Hepatic stellate cell (primary cell): ENCODE measurements at regions not wholly inside any gene's neighbourhood (a gene's known extent, or its start where the extent isn't known, plus 50 kb on each side); places are given as distances from the start of the nearest gene placed in this dataset.

Experiments
- DNase-seq: peaks from one replicate; pipeline ENCODE4 v3.0.0; 2011; ENCODE audit warnings: low spot score

DNA sequence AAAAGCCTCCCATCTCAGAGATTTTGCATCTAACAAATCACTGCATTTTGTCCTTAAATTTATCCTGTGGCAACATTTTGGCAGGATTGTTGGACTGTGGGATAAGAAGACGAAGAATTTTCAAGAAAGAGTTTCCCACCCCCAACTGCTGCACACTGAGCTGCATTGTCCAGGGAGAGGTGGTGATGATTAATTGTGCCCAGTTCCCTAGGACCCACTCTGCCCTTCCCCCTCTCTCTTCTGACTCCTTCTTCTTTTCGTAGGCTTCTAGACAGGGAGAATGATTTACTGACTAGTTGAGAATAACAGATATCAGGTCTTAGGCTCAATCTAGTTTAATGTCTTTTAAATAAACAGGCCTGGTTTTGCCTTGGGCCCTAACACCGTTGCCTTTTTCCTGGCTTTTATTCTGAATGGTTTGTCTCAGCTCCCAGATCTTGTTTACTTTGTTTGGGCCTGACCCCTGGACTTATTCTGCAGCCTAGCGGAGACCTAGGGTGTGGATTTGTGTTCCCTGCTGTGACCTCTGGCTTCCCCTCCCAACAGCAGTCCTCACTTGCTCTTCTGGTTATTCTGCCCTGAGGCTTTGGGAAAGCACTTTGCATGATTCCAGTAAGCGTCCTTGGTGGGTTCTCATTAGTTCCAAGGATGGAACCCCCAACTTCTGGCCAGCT is 233.3 kb downstream of the INSIG2 start:
- DNase-seq = no peak

DNA sequence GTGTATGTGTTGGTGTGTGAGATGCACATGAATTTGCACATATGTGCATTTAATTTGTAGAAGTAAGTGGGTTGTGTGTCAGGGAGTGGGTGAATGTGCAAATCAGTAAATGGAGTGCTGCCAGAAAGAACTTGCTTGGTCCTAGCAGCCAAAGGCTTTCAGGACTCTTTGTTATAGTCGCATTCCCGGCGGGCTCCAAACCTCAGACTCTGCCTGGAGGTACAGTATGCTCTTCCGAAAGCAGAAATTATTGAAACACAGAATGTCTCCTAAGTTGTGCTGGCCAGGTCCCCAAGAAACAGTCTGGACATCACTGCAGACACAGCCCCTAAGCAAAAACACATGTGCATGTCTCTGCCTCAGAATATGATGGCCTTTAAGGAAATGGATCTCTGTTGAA is 232.4 kb downstream of the INSIG2 start:
- no peak for DNase-seq

DNA sequence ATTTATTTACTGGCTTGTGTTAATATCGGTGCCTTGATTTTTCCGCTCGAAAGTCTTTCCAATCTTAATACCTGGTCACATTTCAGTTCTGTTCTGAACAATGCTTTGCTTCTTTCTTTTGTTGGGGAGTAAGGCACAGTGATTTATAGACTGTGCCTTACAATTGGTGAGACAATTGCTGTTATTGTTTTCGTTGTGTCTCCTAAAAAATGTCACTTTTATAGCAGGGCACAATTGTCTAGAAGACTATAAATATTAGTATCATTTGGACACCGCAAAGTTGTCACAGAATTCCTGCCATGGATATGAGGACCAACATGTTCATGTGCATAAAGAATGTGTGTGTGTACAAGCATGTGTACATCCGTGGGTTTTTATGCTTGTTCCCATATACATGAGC is 231.9 kb downstream of the INSIG2 start:
- no peak for DNase-seq

DNA sequence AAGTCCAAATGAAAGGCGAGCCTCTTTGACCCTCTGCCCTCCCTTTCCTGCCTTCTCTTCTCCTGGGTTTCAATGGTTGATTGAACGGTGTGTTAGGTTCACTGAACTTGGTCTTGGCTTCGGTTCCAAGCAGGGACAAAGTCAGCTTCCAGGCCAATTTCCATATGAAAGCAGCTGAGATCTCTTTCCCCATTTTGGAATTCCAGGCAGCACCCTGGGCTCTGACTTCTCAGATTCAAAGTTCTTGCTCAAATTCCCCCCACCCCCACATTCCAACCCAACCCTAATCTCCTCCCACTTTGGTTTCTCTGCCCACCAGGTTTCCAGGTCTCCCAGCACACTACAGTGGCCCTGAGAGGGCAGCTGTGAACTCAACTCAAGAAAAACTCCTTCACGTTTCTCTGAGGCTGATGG is 231.0 kb downstream of the INSIG2 start:
- DNase-seq = no peak

DNA sequence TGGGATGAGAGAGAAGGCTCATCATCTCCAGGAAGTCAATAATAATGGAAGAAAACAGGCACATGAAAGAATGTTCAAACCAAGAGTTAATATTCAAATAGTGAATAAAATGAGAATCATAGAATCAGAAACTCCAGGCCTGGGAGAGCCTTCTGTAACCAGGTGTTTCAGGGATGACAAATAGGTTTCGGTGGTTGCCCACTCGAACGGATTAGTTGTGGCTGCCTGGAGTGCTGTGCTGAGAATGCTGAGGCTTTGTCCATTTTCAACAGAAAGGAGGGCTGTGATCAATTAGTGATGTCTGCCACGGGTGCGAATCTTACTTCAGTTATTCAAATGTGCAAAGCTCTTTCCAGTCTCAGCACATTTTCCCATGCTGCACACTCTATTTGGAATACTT is 227.3 kb downstream of the INSIG2 start:
- no peak for DNase-seq

DNA sequence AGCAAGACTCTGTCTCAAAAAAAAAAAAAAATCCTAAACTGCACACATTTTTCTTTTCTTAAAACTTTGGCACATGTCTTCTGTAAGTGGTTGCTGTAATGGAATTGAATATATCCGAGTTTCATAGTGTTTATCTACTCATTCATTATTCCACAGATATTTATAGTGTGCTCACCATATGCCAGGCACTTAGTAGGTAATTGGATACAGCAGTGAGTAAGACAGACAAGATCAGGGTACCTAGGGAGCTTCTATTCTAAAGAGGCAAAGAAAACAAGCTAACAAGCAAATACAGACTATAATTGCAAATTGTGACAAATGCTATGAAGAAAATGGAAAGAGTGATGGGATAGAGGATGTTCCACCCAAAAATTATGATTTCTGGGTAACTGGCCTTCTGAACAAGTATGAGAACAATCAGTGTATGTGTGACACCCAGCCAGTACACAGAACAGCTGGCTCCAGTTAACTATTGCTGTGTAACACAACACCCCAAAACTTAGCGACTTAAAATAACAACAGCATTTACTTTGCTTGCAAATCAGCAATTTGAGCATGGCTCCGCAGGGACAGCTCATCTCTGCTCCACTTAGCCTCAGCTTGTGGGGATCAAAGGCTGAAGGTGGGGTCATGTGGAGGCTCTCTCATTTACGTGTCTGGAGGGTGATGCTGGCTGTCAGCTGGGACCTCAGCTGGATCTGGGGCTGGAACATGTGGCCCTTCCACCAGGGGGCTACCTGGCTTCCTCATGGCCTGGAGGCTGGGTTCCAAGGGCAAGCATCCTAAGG is 224.9 kb downstream of the INSIG2 start:
- no peak for DNase-seq

DNA sequence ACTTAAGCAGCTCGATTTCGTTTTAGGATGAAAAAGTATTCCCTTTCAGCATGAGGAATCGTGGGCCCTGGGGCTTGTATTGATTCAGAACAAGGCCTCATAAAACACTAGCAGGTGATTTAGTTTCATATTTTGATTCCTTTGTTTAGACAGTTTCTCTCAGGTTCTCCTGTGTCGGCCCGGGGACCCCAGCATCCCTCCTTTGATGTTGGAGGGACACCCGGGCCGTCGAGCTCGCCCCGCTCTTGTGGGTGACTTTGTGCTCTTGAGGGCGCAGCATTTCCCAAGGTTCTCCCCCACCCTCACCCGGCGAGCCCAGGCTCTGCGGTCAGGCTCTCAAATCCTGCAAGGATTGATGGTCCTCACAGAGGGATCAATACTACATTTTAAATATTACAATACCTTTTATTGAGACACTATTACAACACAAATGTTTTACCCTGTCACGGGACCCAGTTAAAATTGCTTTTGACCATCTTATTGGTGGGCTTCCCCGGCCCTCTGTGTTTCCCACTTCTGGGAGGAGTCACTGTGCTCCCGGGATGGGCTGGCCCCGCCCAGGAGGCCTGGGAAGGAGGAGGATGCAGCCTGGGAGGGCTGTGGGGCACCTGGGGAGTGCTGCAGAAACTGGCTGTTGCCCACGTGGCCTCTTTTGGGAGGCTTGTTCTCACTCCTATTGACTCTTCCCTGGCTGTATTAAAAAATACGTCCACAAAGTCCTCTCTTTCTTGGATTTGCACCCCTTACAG is 222.6 kb downstream of the INSIG2 start:
- no peak for DNase-seq

DNA sequence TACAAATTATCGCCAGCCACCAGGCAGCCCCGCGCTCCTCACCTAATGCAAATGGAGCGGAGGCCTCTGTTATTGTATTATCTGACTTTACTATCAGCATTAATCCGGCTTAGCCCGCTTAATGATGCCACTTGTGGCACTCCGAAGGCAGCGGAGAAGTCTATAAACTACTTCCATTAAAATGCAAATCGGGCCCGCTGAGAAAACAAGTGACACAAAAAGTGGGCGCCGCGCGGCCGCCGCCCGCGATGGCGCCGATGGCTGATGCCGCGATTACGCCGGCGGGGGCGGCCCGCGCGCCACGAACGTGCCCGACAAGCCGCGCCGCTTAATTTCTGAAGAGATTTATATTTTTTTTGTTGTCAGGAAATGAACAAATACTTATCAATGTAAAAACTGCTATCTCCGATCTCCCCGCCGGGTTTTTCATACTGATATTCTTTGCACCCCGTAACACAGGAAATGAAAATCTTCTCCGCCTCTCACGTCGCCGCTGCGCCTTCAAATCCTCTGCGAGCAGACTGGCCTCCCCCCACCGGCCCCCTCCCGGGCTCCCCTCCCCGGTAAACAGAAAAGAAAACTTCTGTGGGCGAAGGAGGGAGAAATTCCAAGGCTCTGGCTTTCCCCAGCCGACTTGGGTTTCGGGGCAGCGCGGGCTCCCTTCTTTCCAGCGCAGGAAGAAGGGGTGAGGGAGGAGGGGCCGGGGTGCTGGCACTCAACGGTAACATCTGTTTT is 221.8 kb downstream of the INSIG2 start:
- DNase-seq = peak; percentile 8

DNA sequence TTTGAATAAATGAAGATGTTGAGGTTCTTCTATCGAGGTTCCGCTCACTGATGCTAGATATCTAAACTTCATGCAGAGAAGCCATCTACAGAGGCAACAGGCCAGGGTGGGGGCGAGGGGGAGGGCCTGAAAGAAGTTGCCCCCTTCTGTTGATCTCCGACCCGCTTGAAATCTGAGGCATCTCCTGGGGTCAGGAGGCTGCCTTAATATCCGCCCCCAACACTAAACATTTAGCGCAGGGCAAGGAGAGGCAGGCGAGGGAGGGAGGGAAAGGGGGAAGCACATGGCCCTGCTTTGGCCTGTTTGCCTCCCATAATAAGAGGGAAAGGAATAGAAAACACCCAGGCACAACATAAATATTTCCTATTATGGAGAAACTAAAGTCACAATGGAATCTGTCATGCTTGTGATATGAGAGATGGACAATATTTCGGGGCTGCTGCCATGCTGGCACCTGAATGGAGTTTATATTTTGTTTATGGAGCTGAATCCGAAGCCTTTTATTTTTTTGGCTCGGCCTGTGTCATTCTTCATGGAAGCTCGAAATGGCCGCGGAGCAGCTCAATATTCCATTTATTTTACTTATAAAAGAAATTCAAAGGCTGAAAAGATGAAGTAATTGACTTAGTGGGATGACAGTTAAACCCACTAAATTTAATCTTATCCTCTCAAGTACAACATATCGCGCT is 221.1 kb downstream of the INSIG2 start:
- DNase-seq = no peak

DNA sequence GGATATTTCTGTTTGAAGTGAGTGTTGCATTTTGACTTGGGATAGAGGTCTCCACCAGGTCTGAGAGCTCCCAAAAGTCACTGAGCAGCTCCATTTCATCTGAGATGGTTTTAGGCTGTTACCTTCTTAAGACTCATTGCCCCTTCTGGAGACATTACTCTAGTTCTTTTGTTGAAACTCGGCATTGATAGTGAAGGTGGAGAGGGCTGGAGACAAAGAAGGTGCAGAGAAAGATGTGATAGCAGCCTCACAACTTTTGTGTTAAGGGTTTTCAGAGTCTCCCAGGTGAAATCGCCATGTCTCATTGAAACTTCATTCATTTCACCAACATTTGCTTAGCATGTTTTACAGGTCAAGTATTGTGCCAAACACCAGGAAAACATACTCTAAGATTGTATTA is 219.6 kb downstream of the INSIG2 start:
- DNase-seq = no peak

DNA sequence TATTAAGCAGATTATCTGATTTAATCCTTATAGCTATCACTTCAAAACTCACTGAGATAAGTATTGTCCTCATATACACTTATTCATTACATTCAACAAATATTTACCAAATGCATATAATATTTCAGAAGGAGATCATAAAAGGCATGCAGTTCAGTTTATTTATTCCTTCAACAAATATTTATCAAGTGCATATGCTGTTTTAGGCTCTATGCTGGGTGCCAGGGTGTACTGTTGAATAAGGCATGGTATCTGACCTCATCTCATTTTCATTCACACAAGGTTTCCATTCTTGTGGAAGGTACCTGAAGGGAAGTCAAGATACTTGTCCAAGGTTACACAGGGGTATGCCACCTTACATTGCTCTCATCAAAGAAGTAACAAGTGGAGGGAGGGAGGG is 213.0 kb downstream of the INSIG2 start:
- DNase-seq = no peak

DNA sequence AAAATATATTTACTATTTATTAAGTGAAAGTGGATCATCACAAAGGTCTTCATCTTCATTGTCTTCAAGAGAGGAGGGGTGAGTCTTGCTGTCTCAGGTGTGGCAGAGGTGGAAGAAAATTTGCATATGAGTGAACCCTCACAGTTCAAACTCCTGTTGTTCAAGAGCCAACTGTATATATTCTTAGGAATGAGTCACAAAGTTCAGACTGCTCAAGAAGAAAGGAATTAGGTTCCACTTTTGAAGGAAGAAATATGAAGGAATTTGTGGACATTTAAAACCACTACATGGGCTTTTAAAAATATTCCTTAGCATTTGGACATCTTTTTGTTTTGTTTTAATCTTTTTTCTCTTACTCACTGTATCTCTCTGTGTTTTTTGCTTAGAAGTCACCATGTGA is 212.6 kb downstream of the INSIG2 start:
- no peak for DNase-seq

DNA sequence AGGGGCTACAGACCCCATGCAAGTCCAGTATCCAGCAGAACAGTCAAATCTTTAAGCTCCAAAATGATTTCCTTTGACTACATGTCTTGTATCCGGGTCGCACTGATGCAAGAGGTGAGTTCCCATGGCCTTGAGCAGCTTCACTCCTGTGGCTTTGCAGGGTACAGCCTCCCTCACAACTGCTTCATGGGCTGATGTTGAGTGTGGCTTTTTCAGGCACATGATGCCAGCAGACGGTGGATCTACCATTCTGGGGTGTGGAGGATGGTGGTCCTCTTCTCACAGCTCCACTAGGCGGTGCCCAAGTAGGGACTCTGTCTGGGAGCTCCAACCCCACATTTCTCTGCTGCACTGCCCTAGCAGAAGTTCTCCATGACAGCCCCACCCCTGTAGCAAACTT is 208.4 kb downstream of the INSIG2 start:
- DNase-seq = no peak

DNA sequence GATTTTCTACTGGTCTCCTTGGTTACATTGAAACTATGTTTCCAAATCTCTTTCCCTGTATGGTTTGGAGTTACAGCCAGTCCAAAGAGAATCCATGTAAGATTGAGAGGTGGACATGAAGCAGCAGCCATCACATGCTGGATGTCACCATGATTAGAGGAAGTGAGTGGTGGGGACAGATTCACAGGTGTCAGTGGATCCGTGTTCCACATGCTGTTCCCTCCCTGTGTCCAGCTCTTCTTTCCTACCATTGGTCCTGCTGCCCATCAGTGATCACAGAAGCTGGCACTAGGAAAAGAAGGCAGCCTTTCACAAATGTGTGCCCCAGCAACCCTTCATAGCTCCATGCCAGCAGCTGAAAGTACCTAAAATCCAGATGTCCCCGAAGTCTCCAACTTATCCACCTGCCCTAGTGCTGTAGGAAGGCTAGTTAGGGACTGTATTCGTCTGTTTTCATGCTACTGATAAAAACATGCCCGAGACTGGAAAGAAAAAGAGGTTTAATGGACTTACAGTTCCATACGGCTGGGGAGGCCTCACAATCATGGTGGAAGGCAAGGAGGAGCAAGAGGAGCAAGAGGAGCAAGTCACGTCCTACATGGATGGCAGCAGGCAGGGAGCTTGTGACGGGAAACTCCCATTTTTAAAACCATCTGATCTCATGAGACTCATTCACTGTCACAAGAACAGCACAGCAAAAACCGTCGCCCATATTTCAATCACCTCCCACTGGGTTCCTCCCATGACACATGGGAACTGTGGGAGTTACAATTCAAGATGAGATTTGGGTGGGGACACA is 207.5 kb downstream of the INSIG2 start:
- no peak for DNase-seq

DNA sequence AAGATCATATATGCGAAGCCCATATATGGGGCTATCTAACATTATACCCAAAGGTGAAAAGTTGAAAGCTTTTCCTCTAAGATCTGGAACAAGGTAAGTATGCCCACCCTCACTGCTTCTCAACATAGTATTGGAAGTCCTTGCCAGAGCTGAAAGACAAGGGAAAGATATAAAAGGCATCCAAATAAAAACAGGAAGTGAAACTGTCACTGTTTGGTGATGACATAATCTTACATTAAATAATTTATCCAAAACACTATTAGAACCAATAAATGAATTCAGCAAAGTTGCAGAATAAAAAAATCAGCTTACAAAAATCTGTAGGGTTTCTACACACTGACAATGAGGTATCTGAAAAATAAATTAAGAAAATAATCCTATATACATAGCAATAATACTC is 205.8 kb downstream of the INSIG2 start:
- no peak for DNase-seq

DNA sequence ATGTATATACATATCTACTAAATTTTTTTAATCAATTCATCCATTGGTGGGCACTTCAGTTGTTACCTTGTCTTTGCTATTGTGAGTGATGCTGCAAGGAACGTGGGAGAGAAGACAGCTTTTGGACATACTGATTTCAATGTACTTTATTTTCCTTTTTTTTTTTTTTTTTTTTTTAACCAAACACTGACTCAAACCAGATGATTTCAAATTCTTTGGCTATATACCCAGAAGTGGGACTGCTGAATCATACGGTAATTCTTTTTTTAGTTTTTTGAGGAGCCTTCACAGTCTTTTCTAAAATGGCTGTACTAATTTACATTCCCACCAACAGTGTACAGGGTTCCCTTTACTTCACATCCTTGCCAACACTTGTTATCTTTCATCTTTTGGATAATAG is 204.7 kb downstream of the INSIG2 start:
- no peak for DNase-seq

DNA sequence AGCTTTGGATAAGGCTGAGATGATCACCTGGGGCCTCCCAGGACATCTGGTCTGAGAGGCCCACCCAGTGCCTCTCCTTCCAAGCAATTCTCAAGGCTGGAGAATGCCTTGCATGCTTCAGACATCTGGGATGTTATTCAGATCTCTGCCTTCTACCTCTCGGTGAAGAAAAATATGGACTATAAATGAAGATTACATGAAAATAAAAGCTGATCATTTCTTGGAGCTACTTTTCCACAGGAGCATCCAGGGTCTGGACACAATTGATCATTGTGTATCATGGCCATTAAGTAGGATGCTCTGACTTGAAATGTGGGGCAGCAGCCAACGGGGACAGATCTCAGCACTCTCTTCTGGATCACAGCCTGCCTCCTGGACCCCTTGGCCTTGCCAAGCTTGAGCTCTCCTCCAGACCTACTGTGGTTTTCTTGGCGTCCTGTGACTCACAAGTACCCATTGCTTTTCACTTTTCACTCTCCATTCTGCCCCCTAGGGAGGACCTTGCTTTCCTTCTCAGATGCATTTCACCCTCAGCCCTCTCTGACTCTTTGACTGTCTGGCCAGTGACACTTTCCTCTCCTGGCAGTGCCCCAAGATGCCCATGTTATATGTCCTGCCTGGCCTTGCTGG is 203.1 kb downstream of the INSIG2 start:
- DNase-seq = no peak

DNA sequence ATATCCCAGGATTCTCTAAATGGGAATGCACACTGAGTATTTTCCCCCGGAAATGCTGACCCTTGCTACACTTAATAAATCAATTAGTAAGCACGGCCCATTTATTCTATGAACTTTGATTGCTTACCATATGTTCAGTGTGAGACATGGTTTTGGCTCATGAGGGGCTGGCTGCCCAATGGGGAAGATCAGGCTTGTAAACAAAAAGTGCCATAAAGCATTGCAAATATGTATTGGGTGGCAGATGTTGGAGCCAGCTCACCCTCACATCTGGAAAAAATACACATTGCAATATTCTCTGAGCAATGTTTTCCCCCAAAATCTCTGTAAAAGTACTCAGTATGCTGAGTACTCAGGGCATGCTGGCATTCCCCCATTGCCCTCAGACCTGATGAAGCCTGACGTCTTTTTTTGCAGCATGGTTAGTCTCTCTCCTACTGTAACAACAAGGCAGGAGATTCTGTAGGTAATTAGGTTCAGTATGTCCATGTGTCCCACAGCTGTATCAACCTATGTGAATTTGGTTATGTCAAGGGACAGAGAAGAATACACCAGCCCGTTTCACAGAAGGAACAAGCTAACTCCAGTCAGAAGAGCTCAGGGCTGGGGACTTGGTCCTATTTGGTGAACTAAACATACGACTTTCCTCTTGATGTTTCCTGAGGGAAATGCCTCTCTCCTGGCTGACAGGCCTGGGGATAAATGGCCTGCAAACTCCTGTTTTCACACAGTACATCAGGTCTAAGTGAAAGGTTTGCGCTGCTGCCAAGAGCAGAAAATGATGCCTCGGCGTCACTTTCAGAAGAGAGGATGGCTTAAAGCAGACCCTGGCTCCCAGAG is 202.4 kb downstream of the INSIG2 start:
- no peak for DNase-seq

DNA sequence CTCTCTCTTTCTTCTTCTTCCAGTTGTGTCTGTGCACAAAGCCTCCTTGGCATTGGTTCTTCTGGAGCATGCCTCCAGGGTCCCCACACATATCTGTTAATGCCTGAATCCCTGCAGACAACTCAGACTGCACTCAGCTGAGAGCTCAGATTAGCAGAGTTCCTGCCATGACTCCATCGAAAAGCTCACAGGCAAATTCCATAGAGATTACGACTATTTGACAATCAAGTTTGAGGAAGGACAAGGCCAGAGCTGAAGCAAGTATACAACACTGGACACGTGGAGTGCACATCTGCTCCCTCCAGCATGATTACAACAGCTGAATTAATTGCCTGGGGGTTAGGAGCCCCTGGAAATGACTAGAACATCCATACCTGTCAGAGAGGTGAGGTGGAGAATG is 190.7 kb downstream of the INSIG2 start:
- no peak for DNase-seq

DNA sequence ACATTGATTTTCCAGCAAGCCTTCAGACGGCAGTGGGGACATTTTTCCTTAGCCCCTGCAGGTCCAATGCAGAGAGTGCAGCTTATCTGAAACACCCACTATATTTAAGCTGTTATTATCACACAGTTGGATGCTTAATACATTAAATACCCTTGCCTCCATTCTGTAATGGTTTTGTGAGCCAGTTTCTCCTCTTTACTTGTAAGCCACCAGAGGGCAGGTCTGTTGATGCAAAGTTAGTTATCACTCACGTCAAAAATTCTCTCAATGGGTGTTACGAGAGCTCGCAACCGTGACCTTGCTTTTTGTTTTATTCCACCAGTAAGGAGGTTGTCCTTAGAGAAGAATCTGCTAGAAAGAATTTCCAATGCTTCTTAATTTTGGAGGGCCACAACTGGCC is 189.8 kb downstream of the INSIG2 start:
- no peak for DNase-seq
